GM18951 (cell line): ENCODE measurements at regions not wholly inside any gene's neighbourhood (a gene's known extent, or its start where the extent isn't known, plus 50 kb on each side); places are given as distances from the start of the nearest gene placed in this dataset.
"Not testable (repeated sequence)": the region's sequence is repeated elsewhere in the genome, so short reads cannot be mapped to it uniquely, and the experiment has no call there.

Source experiments
- POLR2A ChIP-seq: IDR thresholded peaks from 4 replicates; pipeline ENCODE4 v1.6.1; 2011; ENCODE audit warnings: mild to moderate bottlenecking; ENCODE audit not compliant: insufficient read length, insufficient read depth; ENCODE audit errors: extremely low read depth
- in situ Hi-C: fragments of 300-500 bp; cut with MboI; formaldehyde crosslinking; loops from one replicate; pipeline ENCODE4 v1.12.0; 2022; ENCODE audit warnings: low sequenced_read_pairs, mixed read lengths, inconsistent platforms; ENCODE audit not compliant: unreplicated experiment

- in situ Hi-C loops: no loop called here
- no peak for TF ChIP-seq POLR2A
Measured at GRCh38 chr15:79161837-79162508, 71.4 kb upstream of the RASGRF1 start.

- in situ Hi-C loops: no loop called here
- TF ChIP-seq POLR2A: no peak
Measured at GRCh38 chr15:79160211-79160610, 69.6 kb upstream of the RASGRF1 start.

DNA sequence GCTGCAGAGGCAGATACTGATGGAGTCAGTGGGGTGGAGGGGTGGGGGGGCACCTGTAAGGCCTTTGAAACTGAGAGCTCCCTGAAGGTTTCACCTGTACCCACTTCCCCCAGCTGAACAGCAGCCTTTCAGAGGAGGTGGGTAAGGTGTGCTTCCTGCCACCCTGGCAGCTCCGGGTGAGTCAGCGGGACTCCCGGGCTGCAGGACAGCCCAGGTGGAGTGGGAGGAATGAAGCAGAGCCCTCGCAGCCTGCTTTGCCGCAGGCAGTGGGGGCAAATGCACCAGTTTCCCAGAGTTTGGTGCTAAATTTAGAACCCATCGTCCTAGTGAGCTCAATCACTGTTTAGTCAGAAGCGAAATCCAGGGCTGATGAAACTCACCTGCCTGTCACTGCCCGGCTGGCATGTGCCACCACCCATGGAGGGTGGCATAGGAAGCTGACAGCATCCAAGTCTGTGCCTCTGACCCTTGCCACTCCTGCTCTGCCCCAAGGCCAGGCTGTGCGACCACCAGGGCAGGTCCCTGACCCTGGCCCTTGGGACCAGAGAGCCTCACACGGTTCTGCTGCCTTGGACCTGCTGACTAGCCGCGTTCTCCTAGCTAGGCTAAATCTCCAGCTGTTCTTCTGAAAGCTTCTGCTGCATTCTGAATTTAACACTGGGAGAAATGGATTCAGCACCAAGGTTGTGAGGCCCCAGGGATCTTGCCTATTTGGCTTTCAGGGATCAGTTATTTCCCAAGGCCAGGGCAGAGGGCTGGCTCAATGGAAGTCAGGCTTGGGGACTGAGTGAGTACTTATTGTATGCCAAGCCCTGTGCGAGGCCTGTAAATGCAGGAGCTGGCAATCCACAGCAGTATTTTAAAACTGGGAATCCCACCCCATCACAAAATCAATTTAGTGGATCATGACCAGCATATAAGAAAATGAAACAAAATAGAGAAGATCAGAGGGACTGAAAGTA, 67.3 kb upstream of the RASGRF1 start:
- in situ Hi-C loops: no loop called here
- no peak for TF ChIP-seq POLR2A

DNA sequence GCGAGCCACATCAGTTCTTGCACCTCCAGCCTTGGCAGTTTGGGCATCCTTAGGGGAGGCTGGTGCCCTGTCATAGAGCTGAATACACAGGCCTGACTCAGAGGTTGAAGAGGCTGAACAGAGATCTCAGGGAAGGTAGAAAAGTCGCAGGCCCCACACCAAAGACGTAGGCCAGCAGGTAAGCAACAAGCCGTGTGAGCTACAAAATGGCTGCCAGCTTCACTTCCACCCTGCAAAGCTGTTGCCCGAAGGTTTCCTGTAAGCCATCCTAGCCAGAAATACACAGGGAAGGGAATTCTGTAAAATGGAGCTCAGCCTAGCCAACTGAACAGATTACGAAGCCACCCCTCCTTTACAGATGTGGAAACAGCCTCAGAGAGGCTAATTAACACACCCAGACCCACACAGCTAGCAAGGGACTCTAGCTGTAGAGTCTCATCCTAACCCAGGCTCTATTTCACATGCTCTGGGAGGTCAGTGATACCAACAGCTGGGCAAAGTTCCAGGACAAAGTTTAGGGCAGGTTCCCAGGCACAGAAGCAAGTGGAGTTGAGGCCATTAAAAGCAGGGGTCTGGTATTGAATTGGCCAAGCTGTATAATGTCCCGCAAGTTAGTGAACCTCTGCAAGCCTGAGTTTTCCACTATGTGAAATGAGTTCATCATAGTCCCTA, 66.3 kb upstream of the RASGRF1 start:
- in situ Hi-C loops: no loop called here
- TF ChIP-seq POLR2A: no peak

DNA sequence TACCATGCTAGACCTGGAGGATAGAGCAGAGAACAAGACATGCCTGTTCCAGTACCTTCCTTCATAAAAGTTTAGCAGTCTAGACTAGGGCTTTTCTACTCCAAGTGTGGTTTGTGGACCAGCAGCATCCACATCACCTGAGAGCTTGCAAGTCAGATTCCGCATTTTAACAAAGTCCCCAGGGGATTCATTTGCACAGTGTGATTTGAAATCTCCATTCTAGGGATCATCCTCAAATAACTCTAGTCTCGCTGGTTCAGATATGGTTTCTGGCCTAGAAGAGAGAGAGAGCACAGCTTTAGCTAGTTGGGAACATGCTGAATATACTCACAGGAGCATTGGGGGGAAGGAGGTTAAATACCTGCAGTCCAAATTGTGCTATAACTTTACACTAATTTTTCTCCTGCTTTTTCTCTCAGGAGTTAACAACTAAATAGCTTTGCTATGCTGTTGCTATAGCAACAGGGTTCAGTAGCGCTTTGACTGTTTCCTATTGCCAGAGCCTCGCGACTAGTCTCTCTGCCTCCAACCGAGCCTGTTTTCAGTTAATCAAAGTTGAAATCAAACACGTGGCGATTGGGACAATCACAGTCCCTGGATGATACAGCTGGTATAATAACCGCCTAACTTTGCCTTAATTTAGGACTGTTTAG, 64.0 kb upstream of the RASGRF1 start:
- in situ Hi-C loops: no loop called here
- no peak for TF ChIP-seq POLR2A

- in situ Hi-C loops: not testable (repeated sequence)
Measured at GRCh38 chr15:79144290-79144689, 53.7 kb upstream of the RASGRF1 start.

DNA sequence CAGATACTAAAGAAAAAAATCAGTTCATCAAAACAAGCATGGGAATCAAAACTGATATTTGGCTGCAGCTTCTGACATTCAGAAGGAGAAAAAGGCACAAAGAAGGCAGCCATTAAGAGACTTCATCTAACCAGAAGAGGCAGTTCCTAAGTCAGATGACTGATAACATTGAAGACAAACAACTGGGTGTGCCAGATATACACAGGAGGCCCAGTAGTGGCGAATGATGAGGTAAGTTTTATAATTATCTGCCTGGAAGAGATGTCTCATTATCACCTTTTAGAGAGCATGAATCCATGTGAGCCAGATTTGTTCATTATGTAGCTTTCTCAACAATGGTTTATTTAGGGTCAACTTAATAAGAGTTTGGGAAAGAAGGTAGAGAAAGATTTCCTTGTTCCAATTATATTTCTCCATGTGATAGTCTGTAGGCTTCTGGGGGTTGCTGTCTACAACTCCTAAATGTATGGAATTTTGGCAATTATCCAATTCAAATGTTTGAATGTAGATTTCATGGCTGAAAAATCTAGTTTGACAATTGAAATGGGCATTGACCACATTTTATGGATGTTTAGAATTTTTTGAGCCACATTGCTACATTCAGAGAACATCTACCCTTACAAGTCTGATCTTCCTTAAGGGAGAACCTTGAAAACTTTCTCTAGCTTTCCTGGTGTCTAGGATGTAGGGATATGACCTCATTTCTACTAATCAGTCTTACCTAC, 50.4 kb upstream of the RASGRF1 start:
- TF ChIP-seq POLR2A: no peak
- in situ Hi-C loops: no loop called here
